K562 (cell line): ENCODE measurements at regions not wholly inside any gene's neighbourhood (a gene's known extent, or its start where the extent isn't known, plus 50 kb on each side); places are given as distances from the start of the nearest gene placed in this dataset.

Experiments used
- ATAC-seq: fragments of 200-7000 bp; cut with Tn5 transposase; 3 replicates; pipeline ENCODE4 v1.9.1; 2020; ENCODE audit warnings: moderate library complexity
- BruUV-seq: library from RNA; stranded (reverse); fragments of 400-500 nt; replicated peaks from 2 replicates; lab custom pipeline; 2021; lab: Mats Ljungman, UMichigan
- CTCF ChIA-PET: fragments of 300-600 bp; formaldehyde crosslinking; extraction: SDS; loops from one replicate; lab custom pipeline; 2021; ENCODE audit warnings: low intra/inter-chr PET ratio; lab: Yijun Ruan, JAX
- POLR2A ChIA-PET: fragments of 300-600, 350-650 bp; sonication (Branson Sonifier 250); formaldehyde crosslinking; extraction: SDS; loops from one replicate; lab custom pipeline; 2021; ENCODE audit warnings: antibody characterized with exemption, inconsistent platforms; lab: Yijun Ruan, JAX
- DNase-seq, 4 experiments: peaks; one replicate each; pipeline versions ENCODE4 v3.0.0 to v3.0.0-alpha.2; 2011 to 2018; ENCODE audit warnings: low spot score in 3 of 4, mixed read lengths in 3 of 4; ENCODE audit errors: extremely low read depth in 1 of 4
- FAIRE-seq: peaks from 2 replicates; lab custom pipeline; 2011; peaks lifted over from hg19 to GRCh38; lab: Jason Lieb, UNC
- H2AFZ ChIP-seq: 2 replicates; pipeline ENCODE4 v1.6.0; 2011; ENCODE audit warnings: low read depth, low read length, control low read depth, inconsistent platforms
- H3K27ac ChIP-seq: fragments of 200-600 bp; 3 replicates; pipeline ENCODE4 v1.8.0; 2011; ENCODE audit warnings: low read depth, mild to moderate bottlenecking, control low read depth, inconsistent platforms, low read length, moderate library complexity, mixed read lengths; ENCODE audit errors: extremely low read depth
- H3K27me3 ChIP-seq, 2 experiments: fragments of 300-600 bp in 1 of 2; 2 replicates in 1 of 2; 3 replicates in 1 of 2; pipeline versions ENCODE4 v1.6.0 to v1.8.0; 2011; ENCODE audit warnings: inconsistent platforms in 2 of 2, low read length in 2 of 2, mild to moderate bottlenecking in 1 of 2, mixed read lengths in 1 of 2, moderate library complexity in 1 of 2; ENCODE audit not compliant: control insufficient read depth in 2 of 2, insufficient read depth in 2 of 2
- H3K36me3 ChIP-seq: fragments of 300-600 bp; 3 replicates; pipeline ENCODE4 v1.8.0; 2011; ENCODE audit warnings: mild to moderate bottlenecking, low read length, inconsistent platforms; ENCODE audit not compliant: control insufficient read depth, insufficient read depth
- H3K4me1 ChIP-seq, 2 experiments: fragments of 200-600 bp in 1 of 2; replicated peaks in 1 of 2; 2 replicates in 1 of 2; 3 replicates in 1 of 2; pipeline versions ENCODE4 v1.5.1 to v1.8.0; 2011; ENCODE audit warnings: inconsistent platforms in 2 of 2, low read length in 2 of 2, mild to moderate bottlenecking in 1 of 2, mixed read lengths in 1 of 2, moderate library complexity in 1 of 2; ENCODE audit not compliant: control insufficient read depth in 2 of 2, insufficient read depth in 2 of 2
- H3K4me2 ChIP-seq: 2 replicates; pipeline ENCODE4 v1.6.1; 2011; ENCODE audit warnings: low read length, control low read depth, inconsistent platforms, mixed read lengths; ENCODE audit not compliant: insufficient read depth
- H3K4me3 ChIP-seq: fragments of 200-600 bp; sonication (generic), shearing (Covaris generic); 2 replicates; pipeline ENCODE4 v1.5.1; 2016; ENCODE audit warnings: control low read depth, inconsistent platforms
- H3K79me2 ChIP-seq: fragments of 200-600 bp; 3 replicates; pipeline ENCODE4 v1.8.0; 2011; ENCODE audit warnings: low read length, inconsistent platforms; ENCODE audit not compliant: control insufficient read depth, insufficient read depth
- H3K9ac ChIP-seq, 2 experiments: 2 replicates each; pipeline versions ENCODE4 v1.6.0 to v1.6.1; 2011; ENCODE audit warnings: low read depth in 2 of 2, low read length in 2 of 2, control low read depth in 1 of 2, inconsistent platforms in 1 of 2, mild to moderate bottlenecking in 1 of 2, mixed read lengths in 1 of 2; ENCODE audit not compliant: insufficient read depth in 1 of 2
- H3K9me1 ChIP-seq: one replicate; pipeline ENCODE4 v1.6.0; 2011; ENCODE audit warnings: inconsistent platforms, mild to moderate bottlenecking, low read length, moderate library complexity; ENCODE audit not compliant: control insufficient read depth, insufficient read depth
- H3K9me3 ChIP-seq: replicated peaks from 2 replicates; pipeline ENCODE4 v1.5.1; 2011; ENCODE audit warnings: low read depth, low read length, inconsistent platforms; ENCODE audit not compliant: control insufficient read depth, insufficient read depth
- H4K20me1 ChIP-seq: replicated peaks from 2 replicates; pipeline ENCODE4 v1.6.1; 2011; ENCODE audit warnings: low read length, inconsistent platforms, mixed read lengths; ENCODE audit not compliant: control insufficient read depth, insufficient read depth
- PRDM10 ChIP-seq: fragments of 450-650 bp; IDR thresholded peaks from 2 replicates; pipeline ENCODE4 v1.6.1; 2018; ENCODE audit not compliant: partially characterized antibody
- WGBS: fragments of 100-300 bp; shearing (Covaris generic); methylation state at CpG from one replicate; pipeline ENCODE4 v1.1.6; 2016; ENCODE audit warnings: low coverage, mixed read lengths; ENCODE audit not compliant: insufficient coverage; ENCODE audit errors: missing lambda C conversion rate; 5-methylcytosine and 5-hydroxymethylcytosine counted together
- in situ Hi-C: fragments of 300-500 bp; cut with MboI; formaldehyde crosslinking; loops from 4 replicates; pipeline ENCODE4 v1.15.0; 2018; ENCODE audit warnings: inconsistent platforms, mixed read lengths
- intact Hi-C: fragments of 100-400 bp; cut with micrococcal nuclease; formaldehyde crosslinking; loops from 2 replicates; pipeline ENCODE4 v1.14.2; 2022

- Histone ChIP-seq H3K79me2 (no peaks in the 10 kb centered on the region), H3K36me3 (no peaks in the 10 kb centered on the region), H3K27me3 (no peaks in the 10 kb centered on the region), H3K9me1 (no peaks in the 10 kb centered on the region), H3K27ac (no peak overlapping the region), H3K4me1 (no peaks in the 10 kb centered on the region), H3K4me2 (no peak overlapping the region), H3K9ac (no peak overlapping the region), H3K4me3 (no peak overlapping the region), H2AFZ (no peak overlapping the region), H3K9me3 (no peaks in the 10 kb centered on the region), H4K20me1 (no peaks in the 10 kb centered on the region)
- WGBS, result 3% methylated on average over 6 of the region's 6 CpGs
- DNase-seq (no peak), ATAC-seq (no peak), FAIRE-seq (no peak)
- intact Hi-C loops (no loop called here), in situ Hi-C loops (no loop called here)
- CTCF ChIA-PET, result no interaction called here
- POLR2A ChIA-PET, result no interaction called here
- no peak for TF ChIP-seq PRDM10
- no TSS peak for BruUV-seq
Observed at GRCh38 chr12:30043151-30043847, 259.6 kb upstream of the TMTC1 start.
